Right cardiac atrium (tissue), 5 donors: ENCODE measurements at regions not wholly inside any gene's neighbourhood (a gene's known extent, or its start where the extent isn't known, plus 50 kb on each side); places are given as distances from the start of the nearest gene placed in this dataset.

Source experiments
- ATAC-seq, 2 donors: fragments of 200-7000 bp; cut with Tn5 transposase; one replicate each; pipeline versions ENCODE4 v1.8.0 to v1.9.1; 2020; ENCODE audit warnings: moderate library complexity in 2 of 2, mild to moderate bottlenecking in 1 of 2
- DNase-seq, 3 donors: peaks; one replicate each; pipeline ENCODE4 v3.0.0-alpha.2; 2020
- H3K27ac ChIP-seq: one replicate; pipeline ENCODE4 v1.5.1; 2013; ENCODE audit warnings: mild to moderate bottlenecking, low read length, control low read depth, moderate library complexity
- H3K27me3 ChIP-seq: one replicate; pipeline ENCODE4 v1.6.1; 2013; ENCODE audit not compliant: control insufficient read depth, insufficient read depth
- H3K4me1 ChIP-seq: one replicate; pipeline ENCODE4 v1.6.1; 2013; ENCODE audit warnings: low read length; ENCODE audit not compliant: control insufficient read depth, insufficient read depth
- H3K4me3 ChIP-seq: one replicate; pipeline ENCODE4 v1.5.1; 2013; ENCODE audit warnings: low read length, control low read depth
- H3K9me3 ChIP-seq: one replicate; pipeline ENCODE4 v1.6.1; 2013; ENCODE audit warnings: low read length; ENCODE audit not compliant: control insufficient read depth
- WGBS: extraction: QIAGEN DNeasy Blood & Tissue Kit; methylation state at CpG from one replicate; pipeline ENCODE4 v1.1.7; 2013; 5-methylcytosine and 5-hydroxymethylcytosine counted together
- intact Hi-C, 4 donors: fragments of 100-400 bp; cut with DNase I; formaldehyde crosslinking; loops; one replicate each; pipeline versions ENCODE4 v1.11.0 to v1.14.0; 2022 to 2023
- donor health status: healthy with polysubstance abuse.
- donor health status: DM: no; HTN: yes; CAD: no.
- donor health status: DM: no; HTN: no; CAD: no.
- donor health status: DM: no; HTN: yes; CAD: no; lungs with severe emphysema.
- donor health status: DM: yes; HTN: yes; CAD: no.

DNA sequence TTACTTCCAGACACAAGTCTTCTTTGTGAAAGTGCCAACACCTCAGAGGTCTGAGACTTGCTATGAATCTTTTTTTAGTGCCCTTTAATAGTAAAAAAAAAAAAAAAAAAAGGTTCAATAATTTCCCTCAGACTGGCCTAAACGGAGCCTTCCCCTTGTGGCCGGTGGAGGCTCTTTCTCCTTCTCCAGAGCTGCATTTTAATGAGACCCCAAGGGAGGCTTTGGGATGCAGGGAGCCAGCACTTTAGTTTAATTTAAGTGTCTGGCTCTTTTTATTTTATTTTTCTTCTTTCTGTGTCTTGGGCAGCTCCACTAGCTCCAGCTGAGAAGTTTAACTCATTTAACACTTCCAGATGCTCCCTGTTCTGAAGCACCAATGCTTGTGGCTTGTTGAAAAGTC is 67.8 kb upstream of the MAPK4 start:
- ATAC-seq = no peak
- 31% methylated on average over 2 of the region's 2 CpGs for WGBS
- intact Hi-C loops = no loop called here

DNA sequence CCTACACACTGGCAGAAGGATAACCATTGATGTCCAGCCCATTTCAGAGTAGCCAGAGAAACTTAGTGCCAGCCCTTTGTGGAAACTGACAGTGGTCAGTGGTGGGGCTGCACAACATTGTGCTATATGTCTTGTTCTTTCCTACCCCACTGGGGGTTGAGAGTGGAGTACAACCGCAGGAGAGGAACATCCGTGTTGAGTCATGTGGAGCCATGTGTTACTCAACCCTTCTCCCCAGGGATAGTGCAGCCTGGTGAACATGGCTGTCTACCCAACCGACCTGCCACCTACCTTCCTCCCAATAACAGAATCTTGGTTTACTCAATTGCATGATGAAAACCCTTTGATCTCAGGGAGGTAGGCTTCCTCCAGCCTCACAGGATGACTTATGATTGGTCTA is 65.3 kb upstream of the MAPK4 start:
- no peak for ATAC-seq
- 81% methylated on average over 3 of the region's 3 CpGs for WGBS

More for the DNA sequence above, 67.8 kb upstream of the MAPK4 start:
- Histone ChIP-seq H3K4me1 (no peaks in the 10 kb centered on the region), H3K4me3 (no peak overlapping the region), H3K27ac (no peak overlapping the region), H3K9me3 (no peaks in the 10 kb centered on the region), H3K27me3 (no peaks in the 10 kb centered on the region)
- DNase-seq = no peak

DNA sequence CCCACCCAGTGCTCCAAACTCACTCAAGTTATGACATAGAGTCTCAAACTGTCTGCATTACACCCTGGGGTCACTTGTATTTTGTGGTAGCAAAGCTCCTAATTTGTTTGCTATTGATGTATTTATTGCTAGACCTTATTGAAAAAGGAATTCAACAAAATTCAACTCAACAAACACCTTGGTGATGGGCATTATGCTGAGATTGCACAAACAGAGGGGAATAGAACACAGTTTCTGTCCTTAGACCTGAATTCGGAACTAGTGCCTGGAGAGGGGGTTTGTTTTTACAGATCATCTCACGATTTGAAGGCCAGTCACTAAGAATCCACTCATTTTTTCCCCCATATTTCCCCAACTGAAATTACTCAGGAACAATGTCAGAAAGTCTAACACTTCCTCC is 53.5 kb upstream of the MAPK4 start:
- intact Hi-C loops = loop anchor here (2.0 to 5.0 kb wide), 3 partner anchors 276 to 281 kb away; no protein-coding TSS in a partner anchor
- Histone ChIP-seq H3K27me3 (no peaks in the 10 kb centered on the region), H3K4me3 (no peak overlapping the region), H3K9me3 (no peaks in the 10 kb centered on the region), H3K4me1 (no peaks in the 10 kb centered on the region), H3K27ac (no peak overlapping the region)
- no peak for DNase-seq
- no peak for ATAC-seq
- WGBS = 68% methylated on average over 2 of the region's 2 CpGs

More for the DNA sequence above, 65.3 kb upstream of the MAPK4 start:
- Histone ChIP-seq H3K9me3 (no peaks in the 10 kb centered on the region), H3K27me3 (no peaks in the 10 kb centered on the region), H3K4me1 (no peaks in the 10 kb centered on the region), H3K4me3 (no peak overlapping the region), H3K27ac (no peak overlapping the region)
- intact Hi-C loops = no loop called here
- no peak for DNase-seq

DNA sequence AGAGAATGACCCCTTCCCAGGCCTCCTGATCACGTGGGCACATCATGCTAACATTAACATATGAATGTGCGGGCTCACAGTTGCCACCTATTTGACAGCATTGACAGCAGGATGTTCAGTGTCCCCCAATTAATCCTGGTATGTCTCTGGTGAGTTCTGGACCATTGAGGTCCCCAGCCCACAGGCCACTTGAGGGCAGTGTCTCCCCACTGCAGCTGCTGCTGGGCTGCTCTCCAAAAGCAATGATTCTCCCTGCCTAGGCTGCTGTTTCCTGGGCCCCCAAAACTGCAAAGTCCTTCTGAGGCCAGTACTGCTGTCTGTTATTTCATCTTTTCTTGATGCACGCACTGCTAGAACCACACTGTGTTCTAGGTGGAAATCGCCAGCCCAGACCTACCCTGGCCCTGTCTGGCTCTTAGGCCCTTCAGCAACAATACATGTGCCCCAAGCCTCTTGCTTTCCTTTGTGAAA is 52.7 kb upstream of the MAPK4 start:
- Histone ChIP-seq H3K9me3 (no peaks in the 10 kb centered on the region), H3K27ac (no peak overlapping the region), H3K4me3 (no peak overlapping the region), H3K27me3 (no peaks in the 10 kb centered on the region), H3K4me1 (no peaks in the 10 kb centered on the region)
- WGBS = 32% methylated on average over 4 of the region's 4 CpGs
- intact Hi-C loops = loop anchor here (2.0 to 5.0 kb wide), 3 partner anchors 275 to 280 kb away; no protein-coding TSS in a partner anchor
- DNase-seq = peak; percentile 47 to 75 (median 63)
- ATAC-seq = peak; percentile 75 to 78

DNA sequence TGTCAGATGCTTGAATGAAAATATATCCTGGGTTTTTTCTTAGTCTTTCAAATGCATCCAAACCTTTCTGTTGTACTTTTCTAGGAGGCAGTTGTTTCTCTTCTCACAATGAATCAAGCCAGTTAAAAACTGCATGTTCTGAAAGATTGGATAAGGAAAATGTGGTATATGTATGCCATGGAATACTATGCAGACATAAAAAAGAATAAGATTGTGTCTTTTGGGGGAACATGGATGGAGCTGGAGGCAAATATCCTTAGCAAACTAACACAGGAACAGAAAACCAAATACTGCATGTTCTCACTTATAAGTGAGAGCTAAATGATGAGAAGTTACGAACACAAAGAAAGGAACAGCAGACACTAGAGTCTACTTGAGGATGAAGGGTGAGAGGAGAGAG is 51.7 kb upstream of the MAPK4 start:
- H3K9me3 ChIP-seq = no peaks in the 10 kb centered on the region
- no peaks in the 10 kb centered on the region for H3K4me1 ChIP-seq
- H3K27ac ChIP-seq = no peak overlapping the region
- WGBS = 91% methylated on average over 1 of the region's 1 CpG
- no peaks in the 10 kb centered on the region for H3K27me3 ChIP-seq
- intact Hi-C loops = loop anchor here in 3 of 4 donors (5.0 kb wide), 2 partner anchors 274 to 279 kb away; no protein-coding TSS in a partner anchor
- H3K4me3 ChIP-seq = no peak overlapping the region
- DNase-seq (no peak), ATAC-seq (no peak)

DNA sequence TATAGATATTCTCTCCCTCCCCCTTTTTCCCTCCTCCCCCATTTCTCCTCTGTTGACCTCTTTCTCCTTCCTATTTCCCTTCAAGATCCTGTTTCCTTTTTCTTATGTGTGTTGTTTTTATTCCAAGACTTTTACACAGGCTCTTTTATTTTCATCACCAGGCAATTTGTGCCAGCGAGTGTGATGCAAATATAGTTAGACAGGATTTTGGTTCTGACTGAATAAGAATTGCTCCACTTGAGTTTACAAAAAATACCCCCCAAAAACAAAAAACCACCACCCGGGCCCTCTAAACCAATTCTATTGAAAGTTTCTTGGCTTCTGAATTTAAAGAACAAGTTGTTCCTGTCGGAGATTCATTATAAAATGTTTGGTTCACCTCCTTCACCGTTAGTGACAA is 50.9 kb upstream of the MAPK4 start:
- ATAC-seq (no peak), DNase-seq (no peak)
- Histone ChIP-seq H3K4me1 (no peaks in the 10 kb centered on the region), H3K4me3 (no peak overlapping the region), H3K27ac (no peak overlapping the region), H3K27me3 (no peaks in the 10 kb centered on the region), H3K9me3 (no peaks in the 10 kb centered on the region)
- 71% methylated on average over 4 of the region's 4 CpGs for WGBS
- intact Hi-C loops = loop anchor here in 3 of 4 donors (5.0 kb wide), 2 partner anchors 273 to 278 kb away; no protein-coding TSS in a partner anchor
